HCT116 (cell line): ENCODE measurements at regions not wholly inside any gene's neighbourhood (a gene's known extent, or its start where the extent isn't known, plus 50 kb on each side); places are given as distances from the start of the nearest gene placed in this dataset.

Source experiments
- CBX3 ChIP-seq: IDR thresholded peaks from 2 replicates; pipeline ENCODE4 v1.6.1; 2012; ENCODE audit warnings: low read depth
- CTCF ChIP-seq, 3 experiments: fragments of 200-600 bp in 1 of 3; sonication (generic) in 1 of 3; IDR thresholded peaks in 2 of 3; conservative IDR thresholded peaks in 1 of 3; 2 replicates each; pipeline ENCODE4 v1.5.1; 2012 to 2017; ENCODE audit warnings: low read depth in 2 of 3, low read length in 2 of 3, antibody characterized with exemption in 1 of 3, borderline replicate concordance in 1 of 3, control low read depth in 1 of 3, mild to moderate bottlenecking in 1 of 3, mixed read lengths in 1 of 3, mixed run types in 1 of 3, moderate library complexity in 1 of 3; ENCODE audit not compliant: insufficient read depth in 1 of 3
- ELF1 ChIP-seq: IDR thresholded peaks from 2 replicates; pipeline ENCODE4 v1.6.1; 2012; ENCODE audit warnings: low read depth, borderline replicate concordance
- EZH2 ChIP-seq: fragments of 200-600 bp; sonication (generic); IDR thresholded peaks from 2 replicates; pipeline ENCODE4 v1.6.1; 2017; ENCODE audit warnings: antibody characterized with exemption, mixed run types
- EZH2phosphoT487 ChIP-seq: fragments of 200-600 bp; IDR thresholded peaks from 2 replicates; pipeline ENCODE4 v1.6.1; 2018; ENCODE audit warnings: antibody characterized with exemption, borderline replicate concordance
- FOSL1 ChIP-seq: IDR thresholded peaks from 2 replicates; pipeline ENCODE4 v1.6.1; 2012; ENCODE audit warnings: low read depth
- POLR2A ChIP-seq: IDR thresholded peaks from 2 replicates; pipeline ENCODE4 v1.7.0; 2011; ENCODE audit warnings: borderline replicate concordance; ENCODE audit not compliant: insufficient read depth, insufficient read length; ENCODE audit errors: extremely low read depth
- POLR2AphosphoS5 ChIP-seq: IDR thresholded peaks from 2 replicates; pipeline ENCODE4 v1.6.1; 2011; ENCODE audit warnings: mild to moderate bottlenecking, low read depth, low read length, moderate library complexity
- SIN3A ChIP-seq: IDR thresholded peaks from 2 replicates; pipeline ENCODE4 v1.6.1; 2012; ENCODE audit warnings: low read depth
- SP1 ChIP-seq: IDR thresholded peaks from 2 replicates; pipeline ENCODE4 v1.6.1; 2012; ENCODE audit warnings: low read depth
- SRF ChIP-seq: IDR thresholded peaks from 2 replicates; pipeline ENCODE4 v1.6.1; 2012; ENCODE audit warnings: low read depth
- YY1 ChIP-seq: IDR thresholded peaks from 2 replicates; pipeline ENCODE4 v1.6.1; 2011; ENCODE audit warnings: low read length, low read depth, moderate library complexity, mild to moderate bottlenecking; ENCODE audit not compliant: insufficient replicate concordance; ENCODE audit errors: extremely low read depth
- ZNF274 ChIP-seq: fragments of 200-500 bp; sonication (Bioruptor generic); IDR thresholded peaks from 2 replicates; pipeline ENCODE4 v1.6.1; 2014; ENCODE audit warnings: mild to moderate bottlenecking, low read depth, low read length, inconsistent platforms
- TF ChIP-seq, protein P1 (sequence below): IDR thresholded peaks from 2 replicates; pipeline ENCODE4 v1.6.1; 2012; ENCODE audit warnings: low read depth

DNA sequence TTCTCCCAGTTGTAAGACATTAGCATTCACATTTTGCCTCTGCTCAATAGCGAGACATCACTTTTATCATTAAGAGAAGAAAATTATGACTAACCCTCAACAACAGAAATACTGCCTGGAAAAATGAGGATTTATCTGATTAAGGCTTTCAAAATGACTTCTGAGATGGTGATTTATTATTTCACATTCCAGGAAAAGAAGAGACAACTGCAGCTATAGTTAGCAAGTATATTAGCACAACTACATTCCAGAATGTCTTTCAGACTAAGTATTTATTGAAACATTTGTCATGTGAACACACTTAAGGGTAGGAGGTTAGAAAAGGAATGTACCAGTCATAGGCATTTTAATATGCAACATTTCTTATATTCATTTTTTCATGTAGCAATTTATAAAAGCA is 162.0 kb downstream of the IQUB start:
- no peak for TF ChIP-seq CTCF (IDR thresholded peaks at IDR 0.05 in 2 of 3, conservative IDR thresholded peaks at IDR 0.05 in 1 of 3; ENCODE audit: borderline replicate concordance in 1 of 3, insufficient read depth in 1 of 3, low read depth in 2 of 3, low read length in 2 of 3)
- no peak for TF ChIP-seq POLR2A
- no peak for TF ChIP-seq EZH2phosphoT487
- TF ChIP-seq, protein P1, sequence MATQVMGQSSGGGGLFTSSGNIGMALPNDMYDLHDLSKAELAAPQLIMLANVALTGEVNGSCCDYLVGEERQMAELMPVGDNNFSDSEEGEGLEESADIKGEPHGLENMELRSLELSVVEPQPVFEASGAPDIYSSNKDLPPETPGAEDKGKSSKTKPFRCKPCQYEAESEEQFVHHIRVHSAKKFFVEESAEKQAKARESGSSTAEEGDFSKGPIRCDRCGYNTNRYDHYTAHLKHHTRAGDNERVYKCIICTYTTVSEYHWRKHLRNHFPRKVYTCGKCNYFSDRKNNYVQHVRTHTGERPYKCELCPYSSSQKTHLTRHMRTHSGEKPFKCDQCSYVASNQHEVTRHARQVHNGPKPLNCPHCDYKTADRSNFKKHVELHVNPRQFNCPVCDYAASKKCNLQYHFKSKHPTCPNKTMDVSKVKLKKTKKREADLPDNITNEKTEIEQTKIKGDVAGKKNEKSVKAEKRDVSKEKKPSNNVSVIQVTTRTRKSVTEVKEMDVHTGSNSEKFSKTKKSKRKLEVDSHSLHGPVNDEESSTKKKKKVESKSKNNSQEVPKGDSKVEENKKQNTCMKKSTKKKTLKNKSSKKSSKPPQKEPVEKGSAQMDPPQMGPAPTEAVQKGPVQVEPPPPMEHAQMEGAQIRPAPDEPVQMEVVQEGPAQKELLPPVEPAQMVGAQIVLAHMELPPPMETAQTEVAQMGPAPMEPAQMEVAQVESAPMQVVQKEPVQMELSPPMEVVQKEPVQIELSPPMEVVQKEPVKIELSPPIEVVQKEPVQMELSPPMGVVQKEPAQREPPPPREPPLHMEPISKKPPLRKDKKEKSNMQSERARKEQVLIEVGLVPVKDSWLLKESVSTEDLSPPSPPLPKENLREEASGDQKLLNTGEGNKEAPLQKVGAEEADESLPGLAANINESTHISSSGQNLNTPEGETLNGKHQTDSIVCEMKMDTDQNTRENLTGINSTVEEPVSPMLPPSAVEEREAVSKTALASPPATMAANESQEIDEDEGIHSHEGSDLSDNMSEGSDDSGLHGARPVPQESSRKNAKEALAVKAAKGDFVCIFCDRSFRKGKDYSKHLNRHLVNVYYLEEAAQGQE: no peak
- no peak for TF ChIP-seq POLR2AphosphoS5
- no peak for TF ChIP-seq EZH2
- TF ChIP-seq ELF1: no peak
- TF ChIP-seq ZNF274: no peak
- no peak for TF ChIP-seq SIN3A
- no peak for TF ChIP-seq YY1
- TF ChIP-seq SP1: no peak
- no peak for TF ChIP-seq CBX3
- no peak for TF ChIP-seq SRF
- no peak for TF ChIP-seq FOSL1
